HepG2 (cell line): ENCODE measurements at regions not wholly inside any gene's neighbourhood (a gene's known extent, or its start where the extent isn't known, plus 50 kb on each side); places are given as distances from the start of the nearest gene placed in this dataset.

ENCODE experiments used
- ATAC-seq: fragments of 200-7000 bp; cut with Tn5 transposase; 3 replicates; pipeline ENCODE4 v1.9.1; 2020; ENCODE audit warnings: mild to moderate bottlenecking, moderate library complexity
- BruUV-seq: library from RNA; stranded (reverse); fragments of 400-500 nt; replicated peaks from 2 replicates; lab custom pipeline; 2021; lab: Mats Ljungman, UMichigan
- CTCF ChIA-PET: fragments of 300-600 bp; formaldehyde crosslinking; extraction: SDS; loops from one replicate; lab custom pipeline; 2021; ENCODE audit warnings: low total read pairs, inconsistent platforms, low intra/inter-chr PET ratio; lab: Yijun Ruan, JAX
- POLR2A ChIA-PET: fragments of 350-600 bp; sonication (Branson Sonifier 250); formaldehyde crosslinking; loops from one replicate; lab custom pipeline; 2020; ENCODE audit warnings: antibody characterized with exemption, inconsistent platforms; lab: Yijun Ruan, JAX
- DNase-seq: peaks from one replicate; pipeline ENCODE4 v3.0.0-alpha.2; 2015; ENCODE audit warnings: low spot score
- FAIRE-seq: peaks from 3 replicates; lab custom pipeline; 2011; peaks lifted over from hg19 to GRCh38; lab: Jason Lieb, UNC
- H2AFZ ChIP-seq: one replicate; pipeline ENCODE4 v1.6.1; 2011; ENCODE audit warnings: low read length, inconsistent platforms
- H3K27ac ChIP-seq: fragments of 300-600 bp; 3 replicates; pipeline ENCODE4 v1.8.0; 2011; ENCODE audit warnings: mixed run types, mild to moderate bottlenecking, mixed read lengths, low read length, inconsistent platforms; ENCODE audit not compliant: insufficient read depth; ENCODE audit errors: extremely low read length
- H3K27me3 ChIP-seq, 2 experiments: fragments of 200-600 bp in 1 of 2; 2 replicates in 1 of 2; 3 replicates in 1 of 2; pipeline versions ENCODE4 v1.6.0 to v1.8.0; 2011; ENCODE audit warnings: low read length in 2 of 2, mild to moderate bottlenecking in 2 of 2, moderate library complexity in 2 of 2, inconsistent platforms in 1 of 2; ENCODE audit not compliant: insufficient read depth in 2 of 2, control insufficient read depth in 1 of 2
- H3K36me3 ChIP-seq, 2 experiments: fragments of 200-600 bp in 1 of 2; replicated peaks in 1 of 2; 2 replicates in 1 of 2; 3 replicates in 1 of 2; pipeline versions ENCODE4 v1.5.1 to v1.8.0; 2011; ENCODE audit warnings: low read length in 2 of 2, inconsistent platforms in 1 of 2; ENCODE audit not compliant: insufficient read depth in 2 of 2, control insufficient read depth in 1 of 2
- H3K4me1 ChIP-seq: 2 replicates; pipeline ENCODE4 v1.5.1; 2012; ENCODE audit warnings: low read length, inconsistent platforms; ENCODE audit not compliant: insufficient read depth
- H3K4me2 ChIP-seq: 2 replicates; pipeline ENCODE4 v1.6.0; 2011; ENCODE audit warnings: low read depth, low read length, inconsistent platforms
- H3K4me3 ChIP-seq, 3 experiments: fragments of 200-600 bp in 1 of 3; sonication (generic), shearing (Covaris generic) in 1 of 3; replicated peaks in 1 of 3; 2 replicates each; pipeline ENCODE4 v1.5.1; 2011 to 2016; ENCODE audit warnings: low read length in 3 of 3, inconsistent platforms in 2 of 3, low read depth in 2 of 3, mild to moderate bottlenecking in 2 of 3, control low read depth in 1 of 3, mixed read lengths in 1 of 3; ENCODE audit not compliant: insufficient read depth in 1 of 3
- H3K79me2 ChIP-seq: one replicate; pipeline ENCODE4 v1.6.1; 2011; ENCODE audit warnings: low read length, inconsistent platforms; ENCODE audit not compliant: insufficient read depth
- H3K9ac ChIP-seq: 2 replicates; pipeline ENCODE4 v1.6.0; 2011; ENCODE audit warnings: mild to moderate bottlenecking, low read depth, low read length, inconsistent platforms; ENCODE audit not compliant: insufficient read depth
- H3K9me3 ChIP-seq: 2 replicates; pipeline ENCODE4 v1.5.1; 2012; ENCODE audit warnings: mild to moderate bottlenecking, low read length
- H4K20me1 ChIP-seq: 2 replicates; pipeline ENCODE4 v1.6.0; 2011; ENCODE audit warnings: inconsistent platforms, mild to moderate bottlenecking, low read length, moderate library complexity; ENCODE audit not compliant: insufficient read depth
- CREB1 ChIP-seq, 2 experiments: fragments of 450-650 bp in 1 of 2; IDR thresholded peaks; 2 replicates each; pipeline ENCODE4 v1.6.1; 2016 to 2017; ENCODE audit warnings: control low read depth in 1 of 2, mild to moderate bottlenecking in 1 of 2, missing compliant biosample characterization in 1 of 2, missing genetic modification characterization in 1 of 2
- DNMT3B ChIP-seq: conservative IDR thresholded peaks from 2 replicates; pipeline ENCODE4 v1.6.1; 2016; ENCODE audit warnings: missing biosample characterization, control low read depth
- EEA1 ChIP-seq: sonication (generic); formaldehyde crosslinking; IDR thresholded peaks from 2 replicates; pipeline ENCODE4 v1.5.1; 2020; ENCODE audit warnings: mild to moderate bottlenecking, missing genetic modification reagents, borderline replicate concordance
- FOXC1 ChIP-seq: sonication (generic); formaldehyde crosslinking; IDR thresholded peaks from 2 replicates; pipeline ENCODE4 v1.8.0; 2022; ENCODE audit warnings: mild to moderate bottlenecking, missing genetic modification reagents, borderline replicate concordance
- KAT7 ChIP-seq: IDR thresholded peaks from 2 replicates; pipeline ENCODE4 v1.6.1; 2018; ENCODE audit warnings: borderline replicate concordance, missing compliant biosample characterization
- KMT2A ChIP-seq: sonication (generic); formaldehyde crosslinking; IDR thresholded peaks from 2 replicates; pipeline ENCODE4 v1.4.0; 2020; ENCODE audit warnings: missing genetic modification reagents
- MYNN ChIP-seq: sonication (generic); formaldehyde crosslinking; IDR thresholded peaks from 2 replicates; pipeline ENCODE4 v1.4.0; 2020; ENCODE audit warnings: mild to moderate bottlenecking, low read depth, missing genetic modification reagents
- NR2C2 ChIP-seq: sonication (generic); formaldehyde crosslinking; IDR thresholded peaks from 2 replicates; pipeline ENCODE4 v1.4.0; 2020; ENCODE audit warnings: missing genetic modification reagents, mild to moderate bottlenecking, moderate library complexity, borderline replicate concordance
- REL ChIP-seq: sonication (generic); formaldehyde crosslinking; conservative IDR thresholded peaks from 2 replicates; pipeline ENCODE4 v1.8.0; 2022; ENCODE audit warnings: mild to moderate bottlenecking, missing genetic modification reagents, moderate library complexity
- YY1 ChIP-seq: IDR thresholded peaks from 2 replicates; pipeline ENCODE4 v1.6.1; 2011; ENCODE audit warnings: low read length, low read depth, moderate library complexity, mild to moderate bottlenecking; ENCODE audit not compliant: insufficient read depth, insufficient replicate concordance
- ZMYM4 ChIP-seq: sonication (generic); formaldehyde crosslinking; IDR thresholded peaks from 2 replicates; pipeline ENCODE4 v1.8.1; 2023; ENCODE audit warnings: mild to moderate bottlenecking, missing genetic modification reagents
- ZNF567 ChIP-seq: sonication (generic); formaldehyde crosslinking; IDR thresholded peaks from 2 replicates; pipeline ENCODE4 v1.8.1; 2023; ENCODE audit warnings: mild to moderate bottlenecking, missing genetic modification reagents, borderline replicate concordance
- ZNF709 ChIP-seq: sonication (generic); formaldehyde crosslinking; IDR thresholded peaks from 2 replicates; pipeline ENCODE4 v1.5.0; 2020; ENCODE audit warnings: mild to moderate bottlenecking, missing genetic modification reagents
- ZNF891 ChIP-seq: sonication (generic); formaldehyde crosslinking; IDR thresholded peaks from 2 replicates; pipeline ENCODE4 v1.5.0; 2020; ENCODE audit warnings: mild to moderate bottlenecking, missing genetic modification reagents
- WGBS: methylation state at CpG from one replicate; pipeline ENCODE4 v1.1.6; 2017; ENCODE audit warnings: low lambda C conversion rate; 5-methylcytosine and 5-hydroxymethylcytosine counted together
- in situ Hi-C: cut with HindIII; loops from 2 replicates; pipeline ENCODE4 v1.10.0; 2017; ENCODE audit warnings: low pct_unique_long_range_greater_than_20kb; ENCODE audit not compliant: extremely low pct_ligation_motif_present
- intact Hi-C: fragments of 100-400 bp; cut with micrococcal nuclease; formaldehyde crosslinking; loops from one replicate; pipeline ENCODE4 v1.10.0; 2022; ENCODE audit not compliant: unreplicated experiment
- TF ChIP-seq, protein P1 (sequence below): sonication (generic); formaldehyde crosslinking; IDR thresholded peaks from 2 replicates; pipeline ENCODE4 v1.4.0; 2020; ENCODE audit warnings: missing genetic modification reagents, borderline replicate concordance

DNA sequence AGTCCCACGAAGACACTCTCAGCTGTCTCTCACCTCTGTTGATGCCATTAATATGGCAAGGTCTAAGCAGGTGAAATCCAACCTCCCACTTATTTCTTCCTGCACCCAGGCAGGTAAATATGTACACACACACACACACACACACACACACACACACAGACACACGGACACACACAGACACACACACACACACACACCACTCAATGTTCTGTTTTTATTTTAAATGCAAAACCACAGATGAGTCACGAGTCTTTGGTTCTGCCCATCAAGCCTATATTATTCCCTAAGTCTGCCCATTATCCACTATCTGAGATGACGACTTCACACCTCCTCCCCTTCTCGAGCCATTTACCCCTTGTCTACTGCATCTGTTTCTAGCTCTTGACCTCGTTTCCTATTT, 344.7 kb downstream of the CDH26 start:
- no peaks in the 10 kb centered on the region for H3K36me3 ChIP-seq
- intact Hi-C loops: no loop called here
- H3K4me3 ChIP-seq: no peak overlapping the region
- ChIA-PET CTCF (no interaction called here), POLR2A (no interaction called here)
- no peak for FAIRE-seq
- no peak overlapping the region for H2AFZ ChIP-seq
- H3K27ac ChIP-seq: no peak overlapping the region
- BruUV-seq: no TSS peak
- WGBS: under 1% methylated on average over 6 of the region's 6 CpGs
- H4K20me1 ChIP-seq: no peaks in the 10 kb centered on the region
- no peak for ATAC-seq
- H3K4me1 ChIP-seq: no peaks in the 10 kb centered on the region
- in situ Hi-C loops: no loop called here
- no peak overlapping the region for H3K4me2 ChIP-seq
- no peak for TF ChIP-seq ZMYM4
- no peak for TF ChIP-seq NR2C2 (CRISPR knock-in tag)
- no peak for TF ChIP-seq MYNN (CRISPR knock-in tag)
- TF ChIP-seq CREB1 (IDR thresholded peaks at IDR 0.05): peak; percentile 41; the same call in 1 of the 2 replicates
- no peak for TF ChIP-seq CREB1 (CRISPR knock-in tag; IDR thresholded peaks at IDR 0.05)
- TF ChIP-seq KAT7: no peak
- TF ChIP-seq ZNF567: no peak
- DNase-seq: no peak
- H3K9ac ChIP-seq: no peak overlapping the region
- H3K27me3 ChIP-seq: peaks cover 0 to 5% of the 10 kb centered on the region in 2 experiments; a peak in 1 of 5 replicates
- 0 out of 2 replicates have a peak, but pooled peaks cover 5% of the 10 kb centered on the region for H3K9me3 ChIP-seq
- H3K79me2 ChIP-seq: no peaks in the 10 kb centered on the region

DNA sequence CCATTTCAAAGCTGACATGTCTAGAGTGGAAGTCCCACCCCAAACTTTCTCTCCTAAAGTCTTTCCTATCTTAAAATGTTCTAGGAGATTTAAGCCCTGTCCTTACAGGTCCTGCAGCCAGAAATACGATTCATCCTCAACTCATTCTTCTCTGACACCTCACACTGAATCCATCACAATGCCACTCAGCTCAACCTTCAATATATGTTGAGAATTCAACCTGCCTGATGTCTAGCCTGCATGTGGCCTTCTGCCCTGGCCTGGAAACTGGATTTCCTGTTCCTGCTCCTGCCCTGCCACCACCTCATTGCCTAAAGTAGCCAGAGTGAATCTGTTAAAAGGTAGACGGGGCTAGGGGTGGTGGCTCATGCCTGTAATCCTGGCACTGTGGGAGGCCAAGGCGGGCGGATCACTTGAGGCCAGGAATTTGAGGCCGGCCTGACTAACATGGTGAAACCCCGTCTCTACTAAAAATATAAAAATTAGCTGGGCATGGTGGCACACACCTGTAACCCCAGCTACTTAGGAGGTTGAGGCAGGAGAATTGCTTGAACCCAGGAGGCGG, 345.9 kb downstream of the CDH26 start:
- Histone ChIP-seq H3K9ac (no peak overlapping the region), H3K4me1 (no peaks in the 10 kb centered on the region), H4K20me1 (no peaks in the 10 kb centered on the region), H2AFZ (no peak overlapping the region), H3K79me2 (no peaks in the 10 kb centered on the region), H3K27me3 (no peaks in the 10 kb centered on the region), H3K27ac (no peak overlapping the region)
- FAIRE-seq (no peak), ATAC-seq (no peak)
- ChIA-PET POLR2A (no interaction called here), CTCF (no interaction called here)
- intact Hi-C loops: no loop called here
- TF ChIP-seq REL (CRISPR knock-in tag) (no peak), KMT2A (no peak), ZNF891 (CRISPR knock-in tag) (no peak), ZNF709 (CRISPR knock-in tag) (no peak), EEA1 (no peak), DNMT3B (no peak), YY1 (no peak), FOXC1 (no peak)
- TF ChIP-seq, protein P1, sequence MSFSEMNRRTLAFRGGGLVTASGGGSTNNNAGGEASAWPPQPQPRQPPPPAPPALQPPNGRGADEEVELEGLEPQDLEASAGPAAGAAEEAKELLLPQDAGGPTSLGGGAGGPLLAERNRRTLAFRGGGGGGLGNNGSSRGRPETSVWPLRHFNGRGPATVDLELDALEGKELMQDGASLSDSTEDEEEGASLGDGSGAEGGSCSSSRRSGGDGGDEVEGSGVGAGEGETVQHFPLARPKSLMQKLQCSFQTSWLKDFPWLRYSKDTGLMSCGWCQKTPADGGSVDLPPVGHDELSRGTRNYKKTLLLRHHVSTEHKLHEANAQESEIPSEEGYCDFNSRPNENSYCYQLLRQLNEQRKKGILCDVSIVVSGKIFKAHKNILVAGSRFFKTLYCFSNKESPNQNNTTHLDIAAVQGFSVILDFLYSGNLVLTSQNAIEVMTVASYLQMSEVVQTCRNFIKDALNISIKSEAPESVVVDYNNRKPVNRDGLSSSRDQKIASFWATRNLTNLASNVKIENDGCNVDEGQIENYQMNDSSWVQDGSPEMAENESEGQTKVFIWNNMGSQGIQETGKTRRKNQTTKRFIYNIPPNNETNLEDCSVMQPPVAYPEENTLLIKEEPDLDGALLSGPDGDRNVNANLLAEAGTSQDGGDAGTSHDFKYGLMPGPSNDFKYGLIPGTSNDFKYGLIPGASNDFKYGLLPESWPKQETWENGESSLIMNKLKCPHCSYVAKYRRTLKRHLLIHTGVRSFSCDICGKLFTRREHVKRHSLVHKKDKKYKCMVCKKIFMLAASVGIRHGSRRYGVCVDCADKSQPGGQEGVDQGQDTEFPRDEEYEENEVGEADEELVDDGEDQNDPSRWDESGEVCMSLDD (CRISPR knock-in tag): no peak
- TF ChIP-seq, all 625 proteins: peak for 0
- no peaks in the 10 kb centered on the region for H3K36me3 ChIP-seq
- H3K4me2 ChIP-seq: no peak overlapping the region
- in situ Hi-C loops: no loop called here
- BruUV-seq: no TSS peak
- DNase-seq: no peak
- WGBS: 35% methylated on average over 7 of the region's 7 CpGs
- no peak overlapping the region for H3K4me3 ChIP-seq
- H3K9me3 ChIP-seq: 0 out of 2 replicates have a peak, but pooled peaks cover 5% of the 10 kb centered on the region
